Hematopoietic multipotent progenitor cell (in vitro differentiated cells): ENCODE measurements at regions not wholly inside any gene's neighbourhood (a gene's known extent, or its start where the extent isn't known, plus 50 kb on each side); places are given as distances from the start of the nearest gene placed in this dataset.

ENCODE experiments used
- DNase-seq, 3 donors: peaks; one replicate each; pipeline ENCODE4 v3.0.0-alpha.2; 2011 to 2015; ENCODE audit warnings: low read depth in 2 of 3, low spot score in 2 of 3

DNA sequence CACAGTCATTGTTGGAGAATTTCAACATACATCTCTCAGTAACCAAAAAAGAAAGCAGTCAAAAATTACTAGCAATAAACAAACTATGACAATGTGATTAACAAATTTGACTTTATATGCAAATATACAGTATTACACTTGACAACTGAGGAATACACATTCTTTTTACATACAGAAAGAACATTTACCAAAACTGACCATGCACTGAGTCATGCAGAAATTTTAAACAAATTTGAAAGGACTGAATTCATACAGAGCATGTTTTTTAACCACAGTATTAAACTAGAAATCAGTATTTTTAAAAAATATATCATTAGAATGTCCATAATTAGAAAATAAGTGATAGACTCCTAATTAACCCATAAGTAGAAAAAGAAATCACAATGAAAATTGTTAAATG, 420.1 kb downstream of the TBC1D4 start:
- no peak for DNase-seq

DNA sequence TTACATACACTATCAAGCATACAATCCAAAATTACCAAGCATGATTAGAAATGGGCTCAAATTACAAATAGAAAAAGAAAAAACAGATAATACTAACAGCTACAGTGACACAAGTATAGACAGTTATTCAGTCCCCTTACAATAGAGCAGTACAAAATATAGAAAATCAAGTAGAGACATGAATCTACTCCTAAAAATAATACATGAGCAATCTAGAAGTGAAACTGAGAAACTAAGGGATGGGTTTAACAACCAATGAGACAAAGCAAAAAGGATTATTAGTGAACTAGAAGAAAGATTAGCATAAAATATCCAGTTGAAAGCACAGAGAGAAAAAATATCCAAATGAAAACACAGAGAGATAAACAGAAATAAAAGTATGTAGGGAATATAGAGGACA, 426.7 kb downstream of the TBC1D4 start:
- DNase-seq: no peak

DNA sequence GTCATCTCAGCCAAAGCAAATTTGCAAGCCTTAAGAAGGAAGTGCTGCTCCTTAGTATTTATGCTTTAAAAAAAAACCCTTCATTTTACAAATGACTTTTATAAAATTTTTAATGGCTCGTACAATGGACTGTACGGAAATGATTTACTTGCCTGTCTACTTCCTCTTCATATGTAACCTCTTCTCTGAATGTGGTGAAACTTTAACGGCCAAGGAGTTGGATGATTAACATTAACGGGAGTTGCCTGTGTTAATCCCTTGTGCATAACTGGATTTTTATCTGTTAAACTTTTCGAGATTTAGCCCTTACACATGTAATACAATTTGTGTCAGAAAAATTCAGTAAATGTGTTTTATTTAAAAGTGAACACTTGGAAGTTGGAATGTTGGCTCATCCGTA, 429.4 kb downstream of the TBC1D4 start:
- DNase-seq: no peak

DNA sequence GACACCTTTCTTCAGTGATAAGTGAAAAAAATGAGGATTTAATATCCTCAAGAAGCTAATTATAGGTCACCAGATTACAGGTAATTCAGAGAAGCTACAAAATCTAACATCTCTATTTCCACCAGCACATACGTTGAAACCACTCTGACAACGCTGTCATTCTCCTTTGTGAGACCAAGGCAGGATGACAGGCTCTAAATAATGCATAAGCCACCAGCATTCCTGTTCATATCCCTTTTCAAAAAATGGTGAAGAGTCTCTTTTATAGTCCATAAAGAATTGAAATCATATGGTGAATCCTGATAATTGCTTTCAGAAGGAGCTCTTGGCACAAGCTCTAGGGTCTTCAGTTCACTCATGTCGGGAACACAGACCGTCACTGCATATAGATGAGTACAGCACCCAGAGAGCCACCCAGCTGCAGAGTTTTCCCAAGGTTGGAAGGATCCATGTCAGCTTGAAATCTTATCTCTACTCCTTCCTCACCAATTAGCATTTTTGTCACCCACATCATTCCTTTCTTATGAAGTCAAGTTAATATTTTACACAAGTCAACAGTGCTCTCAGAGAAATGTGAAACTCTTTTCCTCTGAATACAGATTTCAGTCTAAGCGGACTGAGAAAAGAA, 431.4 kb downstream of the TBC1D4 start:
- DNase-seq: no peak

DNA sequence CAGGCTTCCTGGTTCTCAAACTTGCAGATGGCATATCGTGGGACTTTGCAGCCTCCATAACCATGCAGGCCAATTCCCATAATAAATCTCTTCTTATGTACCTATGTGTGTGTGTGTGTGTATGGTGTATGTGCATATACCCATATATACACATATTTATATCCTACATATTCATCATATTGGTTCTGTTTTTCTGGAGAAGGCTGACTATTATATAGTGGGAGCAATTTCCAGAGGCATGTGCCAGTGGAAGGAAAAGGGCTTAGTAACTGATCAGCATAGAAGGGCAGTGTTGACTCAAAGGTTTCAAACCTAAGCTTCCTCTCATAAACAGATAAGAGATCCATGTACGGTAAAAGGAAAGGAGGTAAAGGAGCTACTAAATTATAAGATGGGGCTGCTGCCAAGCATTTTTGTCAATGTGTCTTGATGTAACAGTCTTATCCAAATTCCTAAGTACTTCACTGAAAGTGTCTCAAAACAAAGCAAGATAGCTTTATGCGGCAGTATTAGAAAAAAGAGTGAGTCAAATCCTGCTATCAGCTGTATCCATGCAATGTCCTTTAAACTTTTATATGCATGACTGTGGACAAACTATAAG, 432.1 kb downstream of the TBC1D4 start:
- no peak for DNase-seq

DNA sequence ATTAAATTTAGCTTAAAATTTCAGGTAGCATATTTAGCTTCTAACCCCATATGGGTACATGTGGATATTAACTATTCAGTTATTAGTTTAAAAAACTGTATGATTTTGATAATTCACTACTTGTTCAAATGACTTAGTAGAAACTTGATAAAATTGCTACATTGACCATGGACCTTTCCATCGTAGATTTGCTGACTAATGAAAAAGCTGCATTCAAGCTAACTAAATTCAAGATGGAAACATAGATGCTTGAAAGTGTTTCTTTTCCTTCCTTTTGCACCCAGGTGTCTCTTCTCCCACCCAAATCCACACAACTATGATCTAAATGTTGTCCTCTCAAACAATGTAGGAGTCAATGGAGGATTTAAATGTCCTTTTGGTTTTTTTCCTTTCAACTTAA, 439.2 kb downstream of the TBC1D4 start:
- no peak for DNase-seq

DNA sequence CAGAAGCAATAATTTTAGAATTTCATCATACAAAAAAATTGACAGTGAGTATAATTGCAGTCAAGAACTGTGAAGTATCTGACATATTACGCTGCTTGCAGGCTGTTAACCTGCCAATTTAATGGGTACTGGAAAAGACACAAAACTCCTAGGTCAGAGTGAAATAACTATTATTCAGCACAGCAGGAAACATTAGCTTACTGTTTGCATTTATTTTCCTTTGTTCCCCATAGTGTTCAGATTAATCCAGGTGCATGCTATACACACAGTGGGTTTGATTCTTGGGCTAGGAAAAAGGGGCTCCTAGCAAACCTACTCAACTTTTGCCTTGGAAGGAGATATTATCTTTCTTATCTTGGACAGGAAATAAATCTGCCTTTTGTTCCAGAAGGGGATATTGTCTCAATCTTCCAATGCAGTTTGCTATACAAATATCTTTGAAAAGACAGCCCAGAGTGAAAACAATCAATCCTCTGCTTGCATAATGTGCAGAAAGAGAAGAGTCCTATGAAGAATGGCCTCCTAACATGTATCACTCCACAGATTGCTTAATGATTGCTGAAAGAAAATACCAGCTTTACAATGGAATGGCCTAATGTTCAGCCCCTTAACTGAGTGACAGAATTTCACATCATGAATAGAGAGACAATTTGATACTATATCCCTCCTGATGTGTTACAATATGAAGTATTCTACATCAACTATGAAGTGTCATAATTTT, 443.4 kb downstream of the TBC1D4 start:
- no peak for DNase-seq

DNA sequence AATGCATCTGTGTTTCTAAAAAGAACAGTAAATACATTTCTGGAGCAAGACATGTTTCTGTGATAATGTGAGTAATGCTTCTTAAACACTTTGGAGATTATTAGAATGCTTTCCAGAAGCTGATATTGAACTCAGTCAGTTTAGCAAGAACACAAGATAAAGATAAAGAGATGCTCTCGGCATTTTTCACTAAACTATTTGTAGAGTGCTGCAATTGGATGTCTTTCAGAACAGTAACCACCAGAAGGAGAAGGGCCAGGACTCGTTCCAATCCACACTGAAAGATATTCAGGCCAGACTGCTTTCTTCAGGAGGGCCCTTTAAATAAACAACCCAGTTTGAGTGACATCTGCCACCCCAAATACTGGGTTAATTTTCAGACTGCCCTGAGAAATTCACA, 456.0 kb downstream of the TBC1D4 start:
- DNase-seq: no peak

DNA sequence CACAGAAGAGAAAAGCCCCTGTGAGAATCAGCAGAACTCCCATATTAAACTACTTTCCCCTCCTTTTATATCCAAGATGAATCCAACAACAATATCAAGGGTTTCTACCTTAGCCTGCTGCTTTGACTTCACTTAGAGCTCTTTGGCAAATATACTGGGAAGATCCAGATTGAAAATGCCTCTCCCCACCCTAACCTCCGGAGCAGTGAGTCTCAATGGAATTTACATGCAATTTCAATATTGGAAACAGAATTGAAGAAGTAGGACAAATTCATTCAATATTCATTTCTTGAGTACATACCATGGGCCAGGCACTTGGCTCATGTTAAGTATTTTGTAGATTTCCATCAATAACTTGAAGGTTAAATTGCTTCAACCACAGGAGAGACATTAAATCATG, 457.4 kb downstream of the TBC1D4 start:
- no peak for DNase-seq

DNA sequence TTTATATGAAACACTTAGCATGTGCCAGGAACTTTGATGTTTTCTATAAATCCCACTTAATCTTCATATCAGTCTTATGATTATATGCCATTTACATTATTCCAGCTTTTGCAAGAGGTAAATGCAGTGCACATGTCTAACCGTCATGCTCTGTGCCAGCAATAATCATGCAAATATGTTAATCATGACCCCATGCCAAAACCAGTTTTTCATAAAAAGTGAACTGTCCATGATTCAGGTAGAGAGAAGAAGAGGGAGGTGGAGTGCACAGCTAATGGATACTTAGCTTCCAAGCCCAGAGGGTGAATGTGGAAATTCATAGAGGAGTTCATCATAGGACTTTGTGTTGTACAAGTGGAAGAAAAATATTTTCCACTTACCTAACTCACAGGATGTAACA, 458.4 kb downstream of the TBC1D4 start:
- no peak for DNase-seq

DNA sequence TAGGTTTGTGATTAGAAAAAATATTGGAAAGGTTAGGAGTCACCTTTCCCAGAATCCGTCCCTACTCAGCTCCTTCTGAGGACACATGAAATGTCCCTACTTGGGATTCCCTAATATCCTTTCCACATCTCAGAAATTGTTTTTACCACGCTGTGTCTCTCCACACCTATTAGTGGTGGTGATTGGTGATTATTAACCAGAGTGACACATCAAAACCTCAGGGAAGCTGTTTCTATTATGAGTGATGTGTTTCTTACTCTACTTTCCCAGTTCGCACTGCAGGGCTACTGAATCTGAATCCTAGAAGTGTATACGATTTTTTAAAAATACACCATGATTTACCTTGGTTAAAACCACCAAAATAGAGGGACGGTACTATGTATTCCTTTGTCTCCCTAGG, 460.8 kb downstream of the TBC1D4 start:
- DNase-seq: no peak

DNA sequence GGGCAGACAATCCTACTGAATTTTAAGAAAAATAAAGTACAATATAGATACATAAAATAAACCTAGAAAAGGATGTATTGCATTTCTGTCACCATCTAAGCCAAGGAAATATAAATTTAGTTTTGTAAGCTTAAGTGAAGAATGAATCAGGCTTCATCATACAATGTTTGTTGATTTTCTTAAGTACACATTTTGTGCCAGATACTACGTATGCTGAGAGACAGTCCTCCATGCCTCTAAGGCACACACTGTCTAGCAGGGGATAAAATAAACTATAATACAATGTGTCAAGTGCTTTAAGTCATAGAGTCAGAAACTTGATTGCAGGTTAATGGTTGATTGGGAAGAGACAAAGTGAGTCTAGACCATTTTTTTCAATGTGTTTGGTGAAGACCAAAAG, 465.7 kb downstream of the TBC1D4 start:
- no peak for DNase-seq

DNA sequence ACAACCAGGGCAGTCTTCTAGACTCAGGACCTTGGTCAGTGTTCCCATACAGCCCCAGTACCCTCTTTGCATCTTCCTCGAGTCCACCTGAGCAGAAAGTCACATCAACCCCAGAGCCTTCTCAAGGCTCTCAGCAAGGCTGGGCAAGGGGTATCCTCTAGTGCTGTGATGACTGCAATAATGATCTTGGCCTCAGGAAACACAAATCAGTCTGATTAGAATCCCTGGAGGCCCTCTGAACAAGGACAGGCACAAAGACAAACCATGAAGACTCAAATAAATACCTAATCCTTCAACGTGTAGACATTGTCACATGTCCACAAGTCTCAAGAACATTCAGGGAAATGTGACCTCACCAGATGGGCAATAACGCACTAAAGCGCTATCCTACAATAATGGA, 468.2 kb downstream of the TBC1D4 start:
- DNase-seq: no peak

DNA sequence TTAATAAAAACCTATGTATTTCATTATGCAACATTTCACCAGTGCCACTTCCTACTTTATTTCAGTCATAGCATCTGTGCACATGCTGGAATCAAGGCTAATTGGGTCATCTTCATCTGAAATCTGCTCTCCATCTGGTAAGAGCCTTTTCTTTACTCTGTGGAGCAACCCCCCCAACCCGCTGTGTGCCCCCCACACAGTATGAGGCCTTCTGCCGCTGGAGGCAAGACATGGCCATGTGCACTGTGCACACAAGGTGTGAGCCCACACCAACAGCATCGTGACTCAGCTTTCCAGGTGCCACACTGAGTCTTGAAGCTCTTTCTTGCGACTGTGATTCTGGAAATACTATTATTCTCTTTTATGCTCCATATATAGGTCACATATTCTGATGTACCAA, 471.0 kb downstream of the TBC1D4 start:
- no peak for DNase-seq

DNA sequence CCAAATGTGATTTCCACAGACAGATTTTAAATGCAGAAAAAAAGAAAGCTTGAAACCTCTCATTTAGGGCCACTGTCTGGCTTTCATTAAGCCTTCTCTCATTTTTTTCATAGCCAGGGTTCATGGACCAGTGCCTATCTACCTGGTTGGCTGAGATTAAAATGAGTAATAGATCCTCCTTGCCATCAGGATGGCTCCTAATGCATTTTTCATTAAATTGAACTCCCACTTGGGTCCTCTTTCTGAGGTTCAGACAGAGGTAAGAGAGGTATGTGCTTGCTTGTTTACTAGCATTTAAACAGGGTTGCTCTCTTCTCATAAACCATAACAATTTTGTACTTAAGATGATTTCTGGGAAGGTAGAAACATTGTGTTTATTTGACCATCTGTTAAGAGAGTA, 473.0 kb downstream of the TBC1D4 start:
- DNase-seq: no peak

DNA sequence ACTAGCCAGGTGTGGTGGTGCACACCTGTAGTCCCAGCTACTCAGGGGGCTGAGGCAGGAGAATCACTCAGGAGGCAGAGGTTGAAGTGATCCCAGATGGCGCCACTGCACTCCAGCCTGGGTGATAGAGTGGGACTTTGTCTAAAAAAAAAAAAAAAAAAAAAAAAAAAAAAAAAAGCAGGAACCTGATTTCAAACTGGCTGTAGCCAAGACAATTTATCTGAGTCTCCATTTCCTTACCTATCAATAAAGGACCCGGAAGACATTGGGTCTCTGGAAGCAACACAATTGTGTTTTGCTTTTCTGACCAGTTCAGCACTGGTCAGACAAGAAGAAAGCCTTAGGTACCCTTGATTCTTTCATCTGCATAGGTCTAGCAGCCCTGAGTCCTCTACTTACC, 491.0 kb downstream of the TBC1D4 start:
- DNase-seq: no peak

DNA sequence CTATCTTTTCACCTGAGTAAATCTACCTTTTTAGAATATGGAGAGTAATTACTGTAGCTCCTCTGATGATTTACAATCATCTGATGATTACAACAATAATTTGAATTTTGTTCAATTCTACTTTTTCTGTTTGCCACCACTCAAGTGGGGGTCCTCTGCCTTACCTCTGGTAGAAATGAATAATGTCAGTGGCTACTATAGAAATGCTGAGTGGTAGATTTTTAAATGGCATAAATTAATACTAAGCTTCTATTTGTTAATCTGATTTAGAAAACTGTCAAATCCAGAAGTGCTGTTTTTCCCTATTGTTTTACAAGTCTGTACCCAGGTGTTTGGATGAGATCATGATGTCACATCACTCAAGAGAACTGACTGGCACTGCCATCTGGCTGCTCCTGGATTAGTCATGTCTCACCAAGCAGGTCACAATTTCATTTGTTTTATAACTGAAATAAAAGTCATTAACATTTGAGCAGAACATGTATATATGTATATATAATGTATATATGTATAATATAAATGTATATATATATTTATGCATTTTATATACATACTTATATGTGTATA, 494.8 kb downstream of the TBC1D4 start:
- DNase-seq: no peak

DNA sequence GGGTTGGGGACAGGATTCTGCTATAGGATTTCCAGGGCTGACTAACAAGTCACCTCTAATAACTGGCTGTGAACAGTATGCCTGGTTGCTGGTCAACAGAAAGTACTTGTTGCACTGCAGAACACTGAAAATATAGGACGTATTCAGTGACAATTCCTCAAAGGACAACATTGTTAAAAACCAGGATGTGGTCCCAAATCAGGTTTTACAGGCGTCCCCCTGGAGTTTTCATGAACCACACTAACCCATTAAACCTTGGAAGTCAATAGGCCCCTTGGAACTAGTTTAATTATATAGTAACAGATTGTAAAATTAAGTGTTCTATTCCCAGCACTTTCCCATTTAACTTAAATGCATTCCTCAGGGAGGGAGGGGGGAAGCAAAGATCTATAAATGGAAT, 495.4 kb downstream of the TBC1D4 start:
- DNase-seq: no peak

DNA sequence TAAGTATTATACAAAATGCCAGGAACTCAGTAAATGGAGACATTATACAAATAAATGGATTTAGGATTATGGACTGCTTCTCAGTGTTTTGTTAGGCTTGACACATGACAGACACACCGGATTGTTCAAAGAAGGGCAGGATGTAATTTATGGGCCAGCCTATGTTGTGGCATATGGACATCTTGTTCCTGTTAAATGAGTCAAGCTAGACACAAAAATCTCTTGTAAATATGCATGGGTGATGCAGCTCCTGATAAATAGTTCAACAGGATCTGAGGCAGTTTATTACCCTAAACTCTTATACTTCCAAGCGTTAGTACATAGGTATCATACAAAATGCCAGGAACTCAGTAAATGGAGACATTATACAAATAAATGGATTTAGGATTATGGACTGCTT, 502.3 kb downstream of the TBC1D4 start:
- no peak for DNase-seq

DNA sequence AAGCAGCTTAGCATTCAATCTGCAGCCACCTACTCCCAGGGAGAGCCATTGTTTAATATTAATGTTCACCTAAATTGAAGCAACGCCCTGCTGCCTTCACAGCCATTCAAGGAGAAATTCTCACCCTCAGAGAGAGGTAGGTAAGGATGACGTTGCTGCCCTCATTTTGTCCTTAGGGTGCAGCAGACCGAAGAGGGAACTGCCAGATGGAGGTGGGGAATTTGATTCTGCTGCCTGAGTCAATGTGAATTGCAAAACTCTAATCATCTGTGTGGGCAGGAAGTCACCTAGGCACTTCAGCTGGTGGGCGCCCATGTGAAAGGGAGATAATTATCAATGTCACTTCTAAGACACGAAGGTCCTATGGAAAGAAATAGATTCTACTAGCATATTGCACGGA, 503.4 kb downstream of the TBC1D4 start:
- DNase-seq: no peak

DNA sequence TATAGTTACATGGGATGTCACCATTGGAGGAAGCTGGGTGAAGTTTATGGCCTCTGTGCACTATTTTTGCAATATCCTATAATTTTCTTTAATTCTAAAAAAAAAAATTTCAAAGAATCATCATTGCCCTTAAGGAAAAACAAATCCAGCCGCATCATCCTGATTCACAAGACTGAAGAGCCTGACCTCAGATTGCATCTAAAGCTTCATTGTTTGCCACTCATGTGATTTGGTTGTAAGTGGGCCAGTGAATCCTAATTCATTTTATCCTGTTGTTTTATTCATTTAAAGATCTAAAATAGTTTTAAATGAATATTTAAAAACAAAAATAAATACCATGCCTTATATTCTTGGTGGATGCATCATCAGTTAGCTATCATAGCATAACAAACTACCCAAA, 504.5 kb downstream of the TBC1D4 start:
- DNase-seq: no peak

DNA sequence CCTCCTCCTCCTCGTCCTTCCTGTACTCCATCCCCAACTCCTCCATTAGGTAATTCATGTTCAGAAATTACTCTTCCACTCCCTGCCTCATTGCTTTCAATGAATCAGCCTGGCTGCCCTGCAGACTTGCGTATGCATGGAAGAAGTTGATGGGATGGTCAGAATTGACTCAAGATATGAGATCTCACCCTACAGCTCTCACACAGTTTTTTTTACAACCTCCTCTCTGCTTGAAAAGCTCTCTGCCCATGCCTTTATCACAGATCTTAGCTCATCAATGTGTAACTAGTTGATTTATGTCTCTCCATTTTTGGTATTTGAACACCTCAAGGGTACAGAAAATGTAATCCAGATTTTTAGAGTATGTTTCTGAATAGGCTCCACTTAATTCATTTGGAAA, 506.9 kb downstream of the TBC1D4 start:
- no peak for DNase-seq
